HK-2 (cell line): ENCODE measurements at regions not wholly inside any gene's neighbourhood (a gene's known extent, or its start where the extent isn't known, plus 50 kb on each side); places are given as distances from the start of the nearest gene placed in this dataset.
"Not testable (repeated sequence)": the region's sequence is repeated elsewhere in the genome, so short reads cannot be mapped to it uniquely, and the experiment has no call there.

Experiments used
- DNase-seq: peaks from one replicate; pipeline ENCODE4 v3.0.0-alpha.2; 2018; ENCODE audit not compliant: unreplicated experiment

GRCh38 chr3:72280876-72281275 is 495.9 kb upstream of the PROK2 start:
- DNase-seq = no peak

- DNase-seq = no peak
Observed at GRCh38 chr3:72279631-72280041, 494.7 kb upstream of the PROK2 start.

- no peak for DNase-seq
Observed at GRCh38 chr3:72279068-72279604, 494.2 kb upstream of the PROK2 start.

- no peak for DNase-seq
Observed at GRCh38 chr3:72278349-72279067, 493.6 kb upstream of the PROK2 start.

- DNase-seq = no peak
Observed at GRCh38 chr3:72277710-72278109, 492.8 kb upstream of the PROK2 start.

- no peak for DNase-seq
Observed at GRCh38 chr3:72276806-72277205, 491.9 kb upstream of the PROK2 start.

- no peak for DNase-seq
Observed at GRCh38 chr3:72275331-72275751, 490.4 kb upstream of the PROK2 start.

- no peak for DNase-seq
Observed at GRCh38 chr3:72274493-72275330, 489.8 kb upstream of the PROK2 start.

- no peak for DNase-seq
Observed at GRCh38 chr3:72273615-72274014, 488.7 kb upstream of the PROK2 start.

- no peak for DNase-seq
Observed at GRCh38 chr3:72272356-72272755, 487.4 kb upstream of the PROK2 start.

GRCh38 chr3:72271923-72272322 is 487.0 kb upstream of the PROK2 start:
- DNase-seq = no peak

GRCh38 chr3:72271216-72271615 is 486.3 kb upstream of the PROK2 start:
- no peak for DNase-seq

- no peak for DNase-seq
Observed at GRCh38 chr3:72270730-72271129, 485.8 kb upstream of the PROK2 start.

- peak; percentile 7 for DNase-seq
Observed at GRCh38 chr3:72270072-72270681, 485.2 kb upstream of the PROK2 start.

GRCh38 chr3:72269475-72269874 is 484.5 kb upstream of the PROK2 start:
- no peak for DNase-seq

- not testable (repeated sequence) for DNase-seq
Observed at GRCh38 chr3:72266921-72267524, 482.1 kb upstream of the PROK2 start.

GRCh38 chr3:72266016-72266370 is 481.0 kb upstream of the PROK2 start:
- no peak for DNase-seq

- DNase-seq = no peak
Observed at GRCh38 chr3:72265256-72266015, 480.5 kb upstream of the PROK2 start.

- no peak for DNase-seq
Observed at GRCh38 chr3:72263223-72263990, 478.5 kb upstream of the PROK2 start.

- DNase-seq = no peak
Observed at GRCh38 chr3:72262736-72263135, 477.8 kb upstream of the PROK2 start.
